HG03097 (cell line): ENCODE measurements at regions not wholly inside any gene's neighbourhood (a gene's known extent, or its start where the extent isn't known, plus 50 kb on each side); places are given as distances from the start of the nearest gene placed in this dataset.

Source experiments
- ATAC-seq: cut with Tn5 transposase; IDR thresholded peaks from one replicate; pipeline ENCODE4 v1.9.1; 2021; ENCODE audit not compliant: unreplicated experiment, low FRiP score

DNA sequence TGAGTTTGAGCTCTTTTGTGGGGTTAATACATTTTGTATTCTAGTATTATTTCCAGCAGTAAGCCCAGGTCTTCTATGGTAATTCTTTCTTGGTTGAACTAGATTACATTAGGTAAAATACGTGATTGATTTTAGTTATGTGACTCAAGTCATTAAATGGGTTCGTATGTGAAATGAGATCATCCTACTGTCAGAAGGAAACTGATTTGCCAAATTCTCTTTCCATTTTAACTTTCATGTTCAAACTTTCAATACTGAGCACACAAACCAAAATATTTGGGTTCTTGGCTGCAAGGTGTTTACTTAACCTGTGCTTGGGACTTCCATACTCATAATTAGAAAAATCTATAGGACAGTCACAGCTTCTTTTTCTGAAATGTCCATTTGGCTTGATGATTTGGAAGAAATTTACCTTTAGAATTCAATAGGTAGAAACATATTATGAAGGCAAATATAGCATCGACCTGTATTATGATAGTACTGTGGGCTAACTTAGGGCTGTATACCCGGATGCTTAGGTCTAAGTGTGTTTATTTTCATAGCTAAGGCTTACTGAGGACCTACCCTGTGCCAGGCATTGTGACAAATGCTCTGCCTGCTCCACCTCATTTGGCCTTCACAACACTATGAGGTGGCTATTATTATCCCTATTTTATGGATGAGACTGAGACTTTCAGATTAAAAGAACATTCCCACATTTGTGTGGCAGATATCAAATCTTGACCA, 631.8 kb upstream of the GRM7 start:
- ATAC-seq: no peak

GRCh38 chr3:6229778-6230410, 631.0 kb upstream of the GRM7 start:
- ATAC-seq: no peak

DNA sequence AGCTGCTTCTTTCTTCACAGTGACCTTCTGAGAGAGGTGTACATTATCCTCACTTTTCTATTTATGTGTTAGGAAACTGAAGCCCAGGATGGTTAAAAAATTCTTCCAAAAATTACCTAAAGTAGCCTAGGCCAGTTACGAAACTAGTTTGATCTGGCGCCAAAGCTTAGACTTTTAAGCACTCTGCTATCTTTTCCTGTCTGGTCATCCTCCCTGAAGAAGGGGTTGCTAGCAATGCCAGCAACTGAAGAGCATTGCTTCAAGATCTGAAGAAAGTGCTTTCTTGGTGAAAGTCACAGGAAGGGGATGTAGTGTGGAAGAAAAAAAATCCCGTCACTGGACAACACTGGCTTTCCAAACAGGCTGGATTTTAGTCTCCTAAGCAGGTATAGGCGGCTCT, 618.8 kb upstream of the GRM7 start:
- no peak for ATAC-seq

DNA sequence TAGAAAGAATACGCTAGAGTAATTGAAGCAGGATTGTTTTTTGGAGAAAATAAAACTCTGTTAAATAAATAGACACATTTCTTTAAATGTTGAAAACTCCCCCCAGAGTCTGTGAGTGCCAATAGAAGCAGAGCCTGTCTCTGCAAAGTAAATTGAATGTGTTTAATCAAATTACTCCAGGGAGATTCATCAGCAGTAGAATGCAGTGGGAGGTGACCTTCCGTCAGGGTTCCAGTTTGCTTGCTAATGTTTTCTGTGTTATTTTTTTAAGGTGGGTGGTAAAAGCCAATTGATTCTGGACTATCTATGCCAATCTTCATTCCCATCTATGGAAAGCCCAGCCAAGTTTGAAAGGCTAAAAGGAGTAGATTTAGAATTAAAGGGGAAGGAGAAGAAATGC, 612.4 kb upstream of the GRM7 start:
- ATAC-seq: no peak

GRCh38 chr3:6249679-6250078, 611.2 kb upstream of the GRM7 start:
- no peak for ATAC-seq

GRCh38 chr3:6250167-6250566, 610.7 kb upstream of the GRM7 start:
- peak; percentile 97 for ATAC-seq

DNA sequence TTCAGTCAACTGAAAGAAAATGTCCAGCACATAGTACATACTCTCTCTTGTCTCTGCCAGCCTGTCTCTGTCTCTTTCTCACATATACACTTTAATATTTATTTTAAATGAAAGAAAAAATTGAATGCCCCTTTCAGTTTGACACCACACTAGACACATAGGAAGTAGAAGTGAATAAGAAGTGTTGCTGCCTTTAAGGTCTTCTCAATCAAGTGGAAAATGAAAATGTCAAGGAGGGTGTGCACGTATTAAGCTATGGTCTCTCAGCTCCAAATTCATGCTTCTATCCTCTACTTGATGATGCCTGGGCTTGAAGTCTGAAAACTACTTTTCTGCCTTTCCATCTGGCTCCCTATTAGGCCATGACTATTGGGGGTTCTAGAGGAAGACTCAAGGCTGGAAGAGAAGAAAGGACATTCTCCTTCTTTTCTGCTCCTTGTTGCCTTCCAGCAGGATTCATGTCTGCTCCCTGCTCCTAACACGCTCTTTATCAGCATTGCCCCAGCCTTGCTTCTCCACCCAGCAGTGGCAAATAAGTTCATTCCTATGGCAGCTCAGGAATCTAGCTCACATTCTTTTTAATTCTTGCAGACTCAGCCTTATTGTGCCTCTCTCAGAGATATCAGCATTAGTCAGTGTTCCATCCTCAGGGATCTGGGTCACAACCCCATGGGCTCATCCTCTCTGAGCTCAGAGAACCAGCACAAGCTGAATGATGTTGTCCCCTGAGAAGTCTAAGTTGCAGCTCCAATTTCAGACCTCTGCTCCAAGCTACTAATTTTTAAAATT, 609.1 kb upstream of the GRM7 start:
- no peak for ATAC-seq

DNA sequence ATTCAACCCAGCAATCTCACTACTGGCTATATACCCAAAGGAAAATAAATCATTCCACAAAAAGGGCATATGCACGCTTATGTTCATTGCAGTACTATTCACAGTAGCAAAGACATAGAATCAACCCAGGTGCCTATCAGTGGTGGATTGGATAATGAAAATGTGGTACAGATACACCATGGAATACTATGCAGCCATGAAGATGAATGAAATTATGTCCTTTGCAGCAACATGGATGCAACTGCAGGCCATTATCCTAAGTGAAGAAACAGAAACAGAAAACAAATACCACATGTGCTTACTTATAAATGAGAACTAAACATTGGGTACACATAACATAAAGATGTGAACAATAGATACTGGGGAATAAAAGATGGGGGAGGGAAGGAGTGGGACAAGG, 606.4 kb upstream of the GRM7 start:
- ATAC-seq: no peak

DNA sequence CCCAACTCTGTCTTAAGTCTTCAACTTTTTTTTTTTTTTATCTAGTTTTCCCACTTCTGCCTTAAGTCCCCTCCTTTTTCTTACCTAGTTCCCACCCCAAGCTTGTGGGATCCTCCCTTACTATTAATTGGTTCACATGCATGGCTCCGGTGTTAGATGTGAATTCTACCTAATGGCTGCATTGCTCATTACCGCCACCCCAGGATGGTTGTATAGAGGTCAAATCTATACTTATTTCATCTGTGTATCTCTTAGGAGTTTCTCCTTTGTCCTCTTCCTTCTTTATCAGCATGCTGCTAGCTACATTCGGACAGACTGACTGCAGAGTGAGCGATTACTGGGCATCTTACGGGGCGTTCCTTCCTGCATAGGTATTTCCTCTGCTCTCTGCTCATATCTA, 605.7 kb upstream of the GRM7 start:
- no peak for ATAC-seq

GRCh38 chr3:6260551-6261191, 600.2 kb upstream of the GRM7 start:
- ATAC-seq: no peak

GRCh38 chr3:6262010-6262409, 598.9 kb upstream of the GRM7 start:
- ATAC-seq: no peak

DNA sequence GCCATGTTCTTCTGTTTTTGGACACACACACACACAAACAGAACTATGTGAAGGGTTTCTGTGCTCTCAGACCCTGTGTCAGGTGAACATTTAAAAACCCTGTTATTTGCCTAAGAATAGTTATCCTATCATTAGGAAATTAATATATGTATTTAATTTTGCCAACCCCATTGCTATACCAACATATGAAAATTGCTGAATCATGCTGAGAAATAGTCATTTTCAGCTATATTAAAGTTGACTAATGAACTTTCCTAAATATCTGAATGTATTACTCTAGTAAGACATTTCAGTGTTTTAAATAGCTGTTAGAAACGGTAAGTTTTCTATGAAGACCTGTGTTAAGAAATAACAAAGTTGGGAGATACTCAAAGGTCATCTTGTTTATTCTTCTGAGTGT, 596.9 kb upstream of the GRM7 start:
- no peak for ATAC-seq

GRCh38 chr3:6264906-6265305, 596.0 kb upstream of the GRM7 start:
- no peak for ATAC-seq

DNA sequence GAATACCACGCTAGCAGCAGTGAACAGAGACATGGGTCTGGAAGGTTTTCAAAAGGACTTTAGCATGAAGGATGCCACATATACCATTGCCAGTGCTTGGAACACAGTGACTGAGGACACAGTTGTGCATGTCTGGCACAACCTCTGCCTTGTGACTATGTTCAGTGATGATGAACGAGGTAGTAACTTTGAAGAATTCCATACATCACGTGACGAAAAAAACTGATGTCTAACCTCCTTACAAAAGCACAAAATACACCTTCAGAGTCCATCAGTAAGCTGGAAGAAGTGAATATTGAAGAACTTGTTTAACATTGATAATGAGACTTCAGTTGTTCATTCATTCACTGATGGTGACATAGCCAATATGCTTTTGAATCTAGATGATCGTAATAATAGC, 594.8 kb upstream of the GRM7 start:
- ATAC-seq: no peak

GRCh38 chr3:6273878-6274277, 587.0 kb upstream of the GRM7 start:
- ATAC-seq: no peak

GRCh38 chr3:6281662-6282061, 579.3 kb upstream of the GRM7 start:
- ATAC-seq: no peak

GRCh38 chr3:6282918-6283317, 578.0 kb upstream of the GRM7 start:
- no peak for ATAC-seq

DNA sequence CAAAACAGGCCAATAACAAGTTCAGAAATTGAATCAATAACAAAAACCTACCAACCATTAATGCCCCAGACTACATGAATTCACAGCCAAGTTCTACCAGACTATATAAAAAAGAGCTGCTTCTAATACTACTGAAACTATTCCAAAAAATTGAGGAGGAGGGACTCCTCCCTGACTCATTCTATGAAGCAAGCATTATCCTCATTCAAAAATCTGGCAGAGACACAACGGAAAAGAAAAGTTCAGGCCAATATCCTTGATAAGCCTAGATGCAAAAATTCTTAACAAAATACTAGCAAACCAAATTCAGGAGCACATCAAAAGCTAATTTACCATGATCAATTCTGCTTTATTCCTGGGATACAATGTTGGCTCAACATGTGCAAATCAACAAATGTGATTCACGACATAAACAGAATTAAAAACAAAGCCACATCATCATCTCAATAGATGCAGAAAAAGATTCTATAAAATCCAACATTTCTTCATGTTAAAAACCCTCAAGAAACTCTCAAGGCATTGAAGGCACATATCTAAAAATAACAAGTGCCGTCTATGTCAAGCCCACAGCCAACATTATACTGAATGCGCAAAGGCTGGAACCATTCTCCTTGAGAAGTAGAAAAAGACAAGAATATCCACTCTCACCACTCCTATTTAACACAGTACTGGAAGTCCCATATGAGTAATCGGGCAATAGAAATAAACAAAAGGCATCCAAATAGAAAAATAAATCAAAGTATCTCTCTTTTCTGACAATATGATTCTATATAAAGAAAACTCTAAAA, 573.6 kb upstream of the GRM7 start:
- no peak for ATAC-seq

DNA sequence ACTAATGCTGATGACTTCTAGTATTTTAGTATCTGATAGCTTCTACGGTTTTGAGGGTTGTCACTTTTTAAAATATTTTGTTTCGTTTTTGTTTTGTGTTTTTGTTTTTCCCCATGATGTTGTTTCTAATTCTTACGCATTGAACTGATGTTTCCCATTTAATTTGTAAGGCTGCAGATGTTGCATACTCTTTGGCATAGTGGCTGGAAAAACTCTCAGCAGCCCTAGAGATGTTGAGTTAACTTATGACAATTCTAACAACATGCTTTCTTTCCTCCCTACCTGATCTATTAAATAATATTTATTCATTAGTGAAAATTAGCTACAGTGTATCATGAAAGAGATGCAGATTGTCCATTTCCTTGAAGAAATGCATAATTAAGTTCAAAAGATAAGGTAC, 559.3 kb upstream of the GRM7 start:
- ATAC-seq: no peak

DNA sequence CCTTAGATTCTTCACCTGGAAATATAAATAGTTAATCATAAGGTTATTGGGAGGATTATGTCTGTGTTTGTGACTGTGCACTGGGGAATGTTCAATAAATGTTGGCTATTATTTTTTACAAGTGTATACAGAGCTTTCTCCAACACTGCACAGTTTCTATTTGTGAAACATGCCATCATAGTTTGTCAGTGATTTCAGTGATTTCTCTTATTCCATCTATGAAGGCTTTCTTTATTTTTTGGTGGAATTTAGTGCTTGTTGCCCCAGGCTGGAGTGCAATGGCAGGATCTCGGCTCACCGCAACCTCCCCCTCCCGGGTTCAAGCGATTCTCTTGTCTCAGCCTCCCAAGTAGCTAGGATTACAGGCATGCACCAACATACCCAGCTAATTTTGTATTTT, 545.0 kb upstream of the GRM7 start:
- no peak for ATAC-seq

DNA sequence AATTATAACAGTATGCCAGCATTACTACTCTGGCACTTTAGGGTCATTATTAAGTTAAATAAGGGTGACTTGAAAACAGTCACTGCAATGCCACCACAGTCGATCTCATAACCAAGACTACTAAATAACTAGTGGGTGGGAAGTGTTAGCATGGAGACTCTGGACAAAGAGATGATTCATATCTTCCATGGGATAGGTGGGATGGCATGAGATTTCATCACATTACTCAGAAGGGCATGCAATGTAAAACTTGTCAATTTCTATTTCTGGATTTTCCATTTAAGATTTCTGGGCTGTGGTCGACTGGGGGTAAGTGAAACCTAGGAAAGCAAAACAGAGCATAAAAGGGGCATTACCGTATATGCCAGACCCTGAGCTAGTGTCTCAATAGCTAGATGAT, 538.9 kb upstream of the GRM7 start:
- no peak for ATAC-seq
